ENCODE measurements at regions not wholly inside any gene's neighbourhood (a gene's known extent, or its start where the extent isn't known, plus 50 kb on each side); places are given as distances from the start of the nearest gene placed in this dataset.

- Mint-ChIP-seq H3K4me3 (no peak overlapping the region), H3K4me1 (ENCODE audit: low read depth) (no peaks in the 10 kb centered on the region), H3K9me3 (no peaks in the 10 kb centered on the region), H3K36me3 (ENCODE audit: low read depth) (no peaks in the 10 kb centered on the region), H3K27me3 (peaks cover 22% of the 10 kb centered on the region), H3K27ac (no peak overlapping the region)
- ChIA-PET CTCF (no interaction called here), POLR2A (no interaction called here)
- H3K9me3 ChIP-seq (ENCODE audit: control insufficient read depth in 1 of 2, insufficient read depth in 1 of 2, low read length in 2 of 2), result no peaks in the 10 kb centered on the region
- no peak overlapping the region for H3K27ac ChIP-seq (ENCODE audit: low read depth in 1 of 2, low read length in 2 of 2)
- TF ChIP-seq, protein P1, sequence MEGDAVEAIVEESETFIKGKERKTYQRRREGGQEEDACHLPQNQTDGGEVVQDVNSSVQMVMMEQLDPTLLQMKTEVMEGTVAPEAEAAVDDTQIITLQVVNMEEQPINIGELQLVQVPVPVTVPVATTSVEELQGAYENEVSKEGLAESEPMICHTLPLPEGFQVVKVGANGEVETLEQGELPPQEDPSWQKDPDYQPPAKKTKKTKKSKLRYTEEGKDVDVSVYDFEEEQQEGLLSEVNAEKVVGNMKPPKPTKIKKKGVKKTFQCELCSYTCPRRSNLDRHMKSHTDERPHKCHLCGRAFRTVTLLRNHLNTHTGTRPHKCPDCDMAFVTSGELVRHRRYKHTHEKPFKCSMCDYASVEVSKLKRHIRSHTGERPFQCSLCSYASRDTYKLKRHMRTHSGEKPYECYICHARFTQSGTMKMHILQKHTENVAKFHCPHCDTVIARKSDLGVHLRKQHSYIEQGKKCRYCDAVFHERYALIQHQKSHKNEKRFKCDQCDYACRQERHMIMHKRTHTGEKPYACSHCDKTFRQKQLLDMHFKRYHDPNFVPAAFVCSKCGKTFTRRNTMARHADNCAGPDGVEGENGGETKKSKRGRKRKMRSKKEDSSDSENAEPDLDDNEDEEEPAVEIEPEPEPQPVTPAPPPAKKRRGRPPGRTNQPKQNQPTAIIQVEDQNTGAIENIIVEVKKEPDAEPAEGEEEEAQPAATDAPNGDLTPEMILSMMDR (IDR thresholded peaks at IDR 0.05), result no peak
- DNase-seq (no peak), ATAC-seq (ENCODE audit: poor library complexity) (no peak)
- H3K27me3 ChIP-seq (ENCODE audit: control insufficient read depth in 1 of 2, insufficient read depth in 2 of 2, low read length in 2 of 2), result no peaks in the 10 kb centered on the region
- intact Hi-C loops (cut with DNase I, micrococcal nuclease), result no loop called here
- no peaks in the 10 kb centered on the region for H3K36me3 ChIP-seq (ENCODE audit: insufficient read depth, low read length)
- no peaks in the 10 kb centered on the region for H3K4me1 ChIP-seq (ENCODE audit: insufficient read depth, low read length)
- H3K4me3 ChIP-seq (ENCODE audit: low read length), result no peak overlapping the region
Observed at GRCh38 chr5:173720953-173721600, 104.6 kb upstream of the BOD1 start.

DNA sequence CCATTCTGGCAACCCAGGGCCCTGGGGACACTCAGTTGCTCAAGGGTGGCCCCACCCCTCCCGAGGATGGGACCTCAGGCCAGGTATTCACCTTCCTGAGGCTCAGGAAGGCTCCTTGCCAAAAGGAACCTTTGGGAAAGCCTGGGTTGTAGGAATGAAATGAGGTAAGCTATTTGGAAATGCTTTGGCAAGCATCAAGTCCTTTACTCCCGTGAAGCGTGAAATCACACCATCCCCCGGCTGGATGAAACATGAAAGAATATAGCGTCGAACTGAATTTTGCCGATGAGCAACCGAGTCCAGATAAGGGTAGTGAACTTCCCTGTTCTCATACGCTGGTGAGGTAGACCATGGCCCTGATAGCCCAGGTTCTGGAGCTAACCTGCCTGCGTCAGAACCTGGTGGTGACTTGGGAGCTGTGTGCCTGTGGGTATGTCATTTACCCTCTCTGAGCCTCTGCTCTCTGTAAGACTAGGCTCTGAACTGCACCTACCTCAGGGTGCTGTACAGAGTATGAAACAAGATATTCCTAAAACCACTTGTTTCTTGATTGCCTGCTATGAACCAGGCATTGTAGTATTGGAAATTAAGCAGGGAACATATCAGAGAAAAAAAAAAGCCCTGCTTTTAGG, 105.3 kb upstream of the BOD1 start:
- TF ChIP-seq, protein P1 (IDR thresholded peaks at IDR 0.05), result no peak

GRCh38 chr5:173726846-173727557, 110.6 kb upstream of the BOD1 start:
- Mint-ChIP-seq H3K36me3 (ENCODE audit: low read depth) (no peaks in the 10 kb centered on the region), H3K4me1 (ENCODE audit: low read depth) (no peaks in the 10 kb centered on the region), H3K4me3 (no peak overlapping the region), H3K27me3 (peaks cover 13% of the 10 kb centered on the region), H3K27ac (no peak overlapping the region), H3K9me3 (no peaks in the 10 kb centered on the region)
- H3K27me3 ChIP-seq (ENCODE audit: control insufficient read depth in 1 of 2, insufficient read depth in 2 of 2, low read length in 2 of 2), result no peaks in the 10 kb centered on the region
- ChIA-PET POLR2A (no interaction called here), CTCF (no interaction called here)
- H3K36me3 ChIP-seq (ENCODE audit: insufficient read depth, low read length), result no peaks in the 10 kb centered on the region
- no peaks in the 10 kb centered on the region for H3K4me1 ChIP-seq (ENCODE audit: insufficient read depth, low read length)
- no peaks in the 10 kb centered on the region for H3K9me3 ChIP-seq (ENCODE audit: control insufficient read depth in 1 of 2, insufficient read depth in 1 of 2, low read length in 2 of 2)
- intact Hi-C loops (cut with DNase I, micrococcal nuclease), result no loop called here
- no peak overlapping the region for H3K27ac ChIP-seq (ENCODE audit: low read depth in 1 of 2, low read length in 2 of 2)
- H3K4me3 ChIP-seq (ENCODE audit: low read length), result no peak overlapping the region
- TF ChIP-seq, protein P1 (IDR thresholded peaks at IDR 0.05), result no peak
- DNase-seq (no peak), ATAC-seq (ENCODE audit: poor library complexity) (no peak)

More for the DNA sequence above, 105.3 kb upstream of the BOD1 start:
- ATAC-seq (ENCODE audit: poor library complexity) (no peak), DNase-seq (no peak)
- no peaks in the 10 kb centered on the region for H3K4me1 ChIP-seq (ENCODE audit: insufficient read depth, low read length)
- no peaks in the 10 kb centered on the region for H3K27me3 ChIP-seq (ENCODE audit: control insufficient read depth in 1 of 2, insufficient read depth in 2 of 2, low read length in 2 of 2)
- CTCF ChIA-PET, result no interaction called here
- no peaks in the 10 kb centered on the region for H3K9me3 ChIP-seq (ENCODE audit: control insufficient read depth in 1 of 2, insufficient read depth in 1 of 2, low read length in 2 of 2)
- no peak overlapping the region for H3K27ac ChIP-seq (ENCODE audit: low read depth in 1 of 2, low read length in 2 of 2)
- no peak overlapping the region for H3K27ac Mint-ChIP-seq
- H3K27me3 Mint-ChIP-seq, result peaks cover 22% of the 10 kb centered on the region
- no peak overlapping the region for H3K4me3 ChIP-seq (ENCODE audit: low read length)
- no peaks in the 10 kb centered on the region for H3K36me3 Mint-ChIP-seq (ENCODE audit: low read depth)
- no peaks in the 10 kb centered on the region for H3K9me3 Mint-ChIP-seq
- H3K4me3 Mint-ChIP-seq, result no peak overlapping the region
- POLR2A ChIA-PET, result interaction anchor here (0.6 kb wide), 1 partner anchor 221 kb away, joined by 3 read pairs; no protein-coding TSS in a partner anchor
- no peaks in the 10 kb centered on the region for H3K4me1 Mint-ChIP-seq (ENCODE audit: low read depth)
- intact Hi-C loops (cut with DNase I, micrococcal nuclease), result no loop called here
- H3K36me3 ChIP-seq (ENCODE audit: insufficient read depth, low read length), result no peaks in the 10 kb centered on the region

All from CD4-positive, alpha-beta T cell (primary cell).